DMS153 treated with DMSO at 0.1 percent for 48 hours (cell line): ENCODE measurements at regions not wholly inside any gene's neighbourhood (a gene's known extent, or its start where the extent isn't known, plus 50 kb on each side); places are given as distances from the start of the nearest gene placed in this dataset.

Experiments
- DNase-seq: peaks from one replicate; lab custom pipeline; 2025; ENCODE audit not compliant: unreplicated experiment; lab: John Stamatoyannopoulos, UW

DNA sequence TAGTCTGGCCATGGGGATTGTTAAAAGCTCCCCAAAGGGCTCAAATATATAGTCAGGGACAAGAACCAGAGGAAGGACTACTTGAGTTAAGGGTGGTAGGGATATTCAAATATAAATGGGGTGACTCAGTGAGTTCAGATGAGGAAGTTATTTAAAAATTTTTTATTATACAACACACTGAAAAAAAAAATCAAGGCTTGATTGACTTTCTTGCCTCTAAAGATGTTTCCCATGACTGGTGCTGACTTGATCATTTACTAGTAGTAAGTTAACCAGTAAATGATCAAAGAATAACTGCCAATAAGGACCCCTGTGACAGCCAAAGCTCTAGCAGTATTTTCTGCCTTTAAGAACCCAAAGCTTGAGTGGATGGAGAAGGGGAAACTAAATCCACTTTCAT is 357.6 kb upstream of the NR5A2 start:
- DNase-seq: no peak

DNA sequence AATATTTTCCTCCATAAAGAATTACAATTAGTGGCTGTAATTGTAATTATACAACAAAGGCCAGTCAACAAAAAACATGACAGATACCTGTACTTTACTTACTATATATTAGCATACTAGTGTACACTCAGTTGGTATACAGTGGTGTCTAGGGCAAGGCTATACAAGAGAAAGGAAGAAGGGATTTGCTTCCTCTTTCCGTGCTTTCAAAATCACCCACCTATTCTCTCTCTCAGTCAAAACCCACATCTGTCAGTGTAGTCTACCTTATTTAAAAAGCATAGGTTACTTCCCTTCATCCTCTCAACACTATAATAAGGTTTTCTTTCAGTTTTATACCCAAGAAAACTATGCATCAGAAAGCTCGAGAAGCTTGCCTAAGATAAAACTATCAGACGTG is 355.8 kb upstream of the NR5A2 start:
- DNase-seq: no peak

DNA sequence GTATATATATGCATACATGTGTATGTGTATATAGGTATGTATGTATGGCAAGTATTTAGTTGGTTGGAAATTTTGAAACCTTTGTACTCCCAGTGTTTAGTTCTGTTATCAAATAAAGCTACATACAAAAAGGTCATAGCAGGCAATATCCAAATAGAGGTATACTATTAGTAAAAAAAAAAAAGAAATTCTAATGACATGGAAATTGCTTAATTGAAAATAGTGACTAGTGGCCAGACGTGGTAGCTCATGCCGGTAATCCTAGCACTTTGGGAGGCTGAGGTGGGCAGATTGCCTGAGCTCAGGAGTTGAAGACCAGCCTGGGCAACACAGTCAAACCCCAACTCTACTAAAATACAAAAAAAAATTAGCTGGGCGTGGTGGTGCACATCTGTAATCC is 351.6 kb upstream of the NR5A2 start:
- DNase-seq: no peak

DNA sequence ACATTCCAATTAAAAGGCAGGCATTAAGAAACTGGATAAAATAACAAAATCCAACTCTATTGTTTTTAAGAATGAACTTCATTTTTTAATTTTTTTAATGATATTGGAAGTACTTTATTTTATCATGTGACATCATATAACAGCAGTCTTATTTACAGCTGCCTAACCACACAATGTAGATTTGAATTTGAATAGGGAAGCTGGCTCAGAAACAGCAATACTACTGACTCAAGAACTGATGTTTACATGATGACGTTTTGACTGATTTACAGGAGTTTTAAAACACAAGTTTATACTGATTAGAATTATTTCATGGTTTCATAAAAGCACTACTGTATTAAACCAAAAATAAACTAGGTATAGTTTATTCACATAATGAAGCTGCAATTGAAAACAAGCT is 348.7 kb upstream of the NR5A2 start:
- no peak for DNase-seq

DNA sequence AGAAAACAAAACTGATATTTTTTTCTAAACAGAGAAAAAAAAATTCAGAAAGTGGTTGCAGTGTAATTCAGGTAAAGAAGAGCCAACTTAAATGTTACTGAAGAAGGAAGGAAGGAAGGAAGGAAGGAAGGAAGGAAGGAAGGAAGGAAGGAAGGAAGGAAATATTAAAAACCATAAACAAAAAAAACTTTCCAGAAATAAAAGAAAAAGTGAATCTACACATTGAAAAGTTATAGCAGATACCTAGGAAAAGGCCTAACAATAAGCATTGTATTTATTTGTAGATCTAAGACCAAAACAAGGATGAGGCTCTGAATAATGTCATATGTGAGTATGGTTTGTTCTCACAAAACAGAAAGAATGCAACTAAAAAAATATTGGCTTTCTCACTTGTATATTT is 345.4 kb upstream of the NR5A2 start:
- DNase-seq: no peak

DNA sequence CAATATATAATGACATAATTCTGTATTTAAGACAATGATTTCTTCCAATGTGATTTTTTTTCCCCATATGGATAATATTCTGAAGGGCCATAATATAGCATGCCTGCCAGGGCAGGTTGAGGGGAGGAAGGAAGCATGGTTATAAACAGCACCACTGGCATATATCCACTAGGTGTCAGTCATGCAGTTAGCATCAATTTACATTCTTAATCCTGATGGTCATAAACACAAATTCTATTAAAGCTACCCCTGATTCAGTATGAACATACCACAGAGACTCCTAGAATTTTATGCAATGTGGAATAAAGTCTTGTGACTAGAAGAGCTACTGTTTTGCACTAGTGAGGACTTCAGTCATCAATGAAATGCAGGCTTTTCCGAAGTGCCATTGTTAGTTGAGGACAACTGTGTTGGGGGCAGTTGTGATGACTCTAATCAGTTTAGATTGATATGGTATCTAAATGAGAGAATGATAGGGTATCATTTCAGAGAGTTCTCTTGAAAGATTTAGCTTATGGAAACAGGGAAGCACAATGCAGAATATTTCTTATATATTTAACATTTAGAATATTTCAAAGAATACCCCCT is 342.7 kb upstream of the NR5A2 start:
- peak; percentile 83 for DNase-seq

DNA sequence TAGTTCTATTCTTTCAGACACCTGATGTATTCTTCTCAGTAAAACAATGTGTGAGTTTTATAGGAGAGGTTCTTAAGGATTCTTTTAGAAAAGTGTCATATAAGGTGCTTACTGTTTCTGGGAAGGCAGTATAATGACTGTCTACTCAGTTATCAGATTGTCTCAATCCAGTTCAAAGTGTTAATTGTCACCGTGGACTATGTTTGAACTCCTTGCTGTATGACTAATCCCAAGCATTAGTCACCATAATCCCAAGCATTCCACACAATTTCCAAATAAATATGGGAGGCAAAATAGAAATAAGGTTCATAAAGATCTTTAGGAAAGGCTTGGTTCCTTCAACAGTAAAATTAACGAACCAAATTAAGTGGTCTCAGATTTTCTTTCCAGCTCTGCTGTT is 342.1 kb upstream of the NR5A2 start:
- DNase-seq: no peak

DNA sequence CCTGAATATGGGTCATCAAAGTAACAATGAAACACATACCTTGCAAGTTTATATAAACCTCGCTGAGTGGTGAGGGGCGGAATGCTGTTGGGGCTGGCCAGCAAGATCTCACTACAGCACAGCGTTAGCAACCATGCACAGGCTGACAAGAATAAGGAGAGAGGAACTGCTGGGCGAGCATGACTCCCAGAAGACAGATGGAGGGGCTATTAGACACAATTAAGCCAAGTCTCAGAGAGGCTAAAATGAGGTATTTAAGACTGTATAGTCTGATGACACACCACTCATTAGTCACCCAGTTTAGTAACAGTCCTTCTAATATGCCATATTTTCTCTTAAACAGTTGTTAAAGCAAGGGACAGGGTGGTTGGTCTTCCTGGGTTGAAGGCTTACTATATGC is 340.2 kb upstream of the NR5A2 start:
- DNase-seq: no peak

DNA sequence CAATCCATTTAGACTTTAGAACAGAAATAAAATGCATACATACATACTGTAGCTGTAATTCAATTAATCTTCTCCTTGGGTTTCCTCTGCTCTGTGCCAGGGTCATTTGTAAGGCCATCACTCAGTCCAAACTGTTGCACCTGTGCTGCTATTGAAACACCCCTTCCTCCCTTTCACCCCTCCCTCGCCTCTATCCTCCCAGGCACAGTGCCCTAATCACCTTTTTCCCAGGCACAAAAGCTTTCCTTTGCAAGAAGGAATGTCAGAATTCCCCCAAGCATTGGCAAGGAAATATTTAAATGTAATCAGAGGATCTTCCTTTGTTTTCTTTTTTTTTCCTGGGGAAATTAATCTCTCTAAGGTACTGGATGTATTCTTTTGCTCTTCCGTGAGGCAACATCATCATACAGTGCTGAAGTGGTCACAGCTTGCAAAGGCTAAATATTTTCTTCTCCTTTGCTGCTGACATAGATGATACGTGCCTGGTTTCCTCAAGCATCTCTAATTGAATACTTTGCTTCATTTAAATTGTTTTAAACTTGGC is 339.3 kb upstream of the NR5A2 start:
- no peak for DNase-seq

DNA sequence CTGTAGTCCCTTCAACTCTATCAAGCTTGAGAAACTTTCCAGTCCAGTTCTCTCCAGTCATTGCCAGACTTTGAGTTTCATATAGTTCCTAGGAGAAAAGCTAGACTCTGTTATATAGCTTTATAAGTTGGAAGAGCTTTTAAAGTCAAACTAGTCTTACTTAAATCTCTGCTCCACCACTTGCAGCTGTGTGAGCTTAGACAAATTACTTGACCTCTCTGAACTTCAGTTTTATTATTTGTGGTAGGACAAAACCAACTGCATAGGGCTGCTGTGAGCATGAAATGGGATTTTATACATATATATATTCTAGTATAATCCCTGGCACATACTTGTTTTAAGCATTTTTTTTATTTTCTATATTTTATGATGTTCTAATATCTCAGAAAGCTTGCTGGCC is 338.7 kb upstream of the NR5A2 start:
- no peak for DNase-seq

DNA sequence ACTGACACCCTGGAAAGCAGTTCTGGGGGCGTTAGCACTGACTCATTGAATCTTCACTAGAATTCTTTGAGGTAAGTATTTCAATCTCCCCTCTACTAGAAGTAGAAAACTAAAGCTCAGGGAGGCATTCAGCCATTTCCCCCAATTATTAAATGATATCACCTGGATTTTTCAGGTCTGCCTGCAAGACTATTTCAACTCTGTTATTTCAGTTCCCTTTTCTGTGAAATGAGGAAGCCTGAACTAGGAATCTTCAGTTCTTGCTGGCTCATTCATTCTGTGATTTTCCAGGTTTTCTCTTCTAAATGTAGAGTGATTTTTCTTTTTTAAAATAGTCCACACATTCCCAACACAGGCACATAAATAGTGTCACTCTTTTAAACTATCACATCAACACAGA is 337.0 kb upstream of the NR5A2 start:
- DNase-seq: no peak

DNA sequence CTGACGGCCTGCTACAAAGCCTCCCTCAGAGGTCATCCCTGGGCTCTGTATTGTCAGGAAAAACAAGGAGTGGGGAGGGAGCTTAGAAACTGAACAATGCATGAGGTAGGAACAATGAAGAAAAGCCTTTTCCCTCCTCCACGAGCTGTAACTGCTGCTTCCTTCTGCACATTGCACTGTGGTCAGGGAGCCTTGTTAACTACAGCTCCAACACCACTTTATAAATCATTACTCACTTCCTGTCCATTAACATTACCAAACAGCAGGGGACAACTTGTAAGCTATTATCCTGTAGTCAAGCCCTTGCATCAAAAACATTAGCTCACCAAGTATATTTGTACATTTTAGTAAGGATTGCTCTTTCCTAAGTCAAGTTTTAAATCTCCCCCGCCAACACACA is 336.0 kb upstream of the NR5A2 start:
- peak; percentile 61 for DNase-seq

DNA sequence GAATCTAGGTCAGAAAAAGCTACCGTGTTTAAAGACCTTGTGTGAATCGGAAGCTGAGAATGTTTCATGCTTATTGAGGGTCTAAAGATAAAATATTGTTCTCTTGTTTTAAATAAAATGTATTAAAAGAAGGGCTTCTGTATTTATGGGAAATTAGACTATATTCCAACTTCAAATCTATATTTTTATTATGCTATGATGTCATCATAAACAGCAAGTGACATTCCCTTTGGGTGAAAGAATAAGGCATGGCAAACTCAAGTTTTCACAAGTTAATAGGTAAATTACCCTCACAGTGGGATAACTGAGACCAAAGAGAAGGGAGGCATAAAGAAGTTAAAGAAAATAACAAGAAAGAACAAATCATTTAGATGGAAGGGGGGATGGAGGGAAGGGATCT is 333.8 kb upstream of the NR5A2 start:
- no peak for DNase-seq

DNA sequence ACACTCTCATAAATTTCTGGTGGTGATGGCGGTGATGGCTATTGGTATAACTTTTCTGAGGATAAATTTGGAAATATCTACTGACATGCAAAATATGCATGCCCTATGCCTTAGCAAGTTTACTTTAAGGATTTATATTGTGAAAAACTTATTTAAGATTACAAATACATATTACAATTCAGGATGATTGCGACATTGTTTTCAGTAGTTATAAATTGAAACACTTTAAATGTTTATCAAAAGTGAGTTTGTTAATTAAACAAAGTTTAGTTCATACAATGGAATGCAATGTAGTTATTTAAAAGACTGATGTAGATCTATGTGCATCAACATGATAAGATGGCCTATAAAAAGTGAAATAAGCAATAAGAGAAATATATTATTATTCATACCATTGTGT is 331.3 kb upstream of the NR5A2 start:
- DNase-seq: no peak

DNA sequence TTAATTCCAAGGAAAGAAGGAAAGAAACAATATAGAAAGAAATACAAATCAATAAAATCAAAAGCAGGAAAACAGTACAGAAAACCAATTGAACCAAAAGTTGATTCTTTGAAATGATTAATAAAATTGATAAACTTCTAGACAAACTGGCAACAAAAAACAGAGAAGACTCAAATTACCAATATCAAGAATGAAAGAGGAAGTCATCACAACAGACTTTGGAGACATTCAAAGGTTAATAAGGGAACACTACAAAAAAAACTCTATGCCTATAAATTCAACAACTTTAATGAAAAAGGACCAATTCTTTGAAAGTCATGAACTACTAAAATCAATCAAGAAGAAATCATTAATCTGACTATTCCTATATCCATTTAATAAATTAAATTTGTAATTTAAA is 329.3 kb upstream of the NR5A2 start:
- DNase-seq: no peak

DNA sequence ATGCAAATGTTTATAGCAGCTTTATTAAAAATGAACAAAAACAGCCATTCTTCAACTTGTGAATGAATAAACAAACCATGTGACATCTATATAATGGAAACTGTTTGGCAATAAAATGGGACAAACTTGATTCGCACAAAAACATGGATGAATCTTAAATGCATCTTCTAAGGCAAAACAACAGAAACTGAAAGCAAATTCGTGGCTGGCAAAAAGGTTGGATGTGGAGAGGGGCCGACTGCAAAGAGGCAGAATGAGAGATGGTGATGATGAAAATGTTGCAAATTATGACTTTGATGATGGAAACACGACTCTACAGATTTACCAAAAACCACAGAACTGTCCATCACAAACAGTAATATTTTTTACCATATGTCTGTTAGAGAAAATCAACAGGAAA is 327.0 kb upstream of the NR5A2 start:
- DNase-seq: no peak

DNA sequence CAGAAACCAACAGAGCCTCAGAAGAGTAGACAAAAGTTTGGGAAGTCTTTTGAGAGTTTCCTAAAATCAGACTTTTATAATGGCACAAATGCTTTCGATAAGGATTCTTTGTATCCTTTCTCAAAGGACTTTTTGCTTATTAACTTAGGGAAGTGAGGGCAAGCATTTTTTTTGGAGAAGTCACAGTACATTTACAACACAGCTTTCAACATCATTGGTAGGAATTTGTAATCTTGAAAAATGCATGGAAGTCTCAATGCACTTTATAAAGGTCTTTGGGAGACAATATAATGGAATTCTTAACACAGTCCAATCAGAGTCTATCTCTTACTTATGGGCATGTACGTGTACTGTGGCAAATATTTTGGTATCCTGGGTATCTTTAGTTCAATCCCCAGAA is 325.8 kb upstream of the NR5A2 start:
- no peak for DNase-seq

DNA sequence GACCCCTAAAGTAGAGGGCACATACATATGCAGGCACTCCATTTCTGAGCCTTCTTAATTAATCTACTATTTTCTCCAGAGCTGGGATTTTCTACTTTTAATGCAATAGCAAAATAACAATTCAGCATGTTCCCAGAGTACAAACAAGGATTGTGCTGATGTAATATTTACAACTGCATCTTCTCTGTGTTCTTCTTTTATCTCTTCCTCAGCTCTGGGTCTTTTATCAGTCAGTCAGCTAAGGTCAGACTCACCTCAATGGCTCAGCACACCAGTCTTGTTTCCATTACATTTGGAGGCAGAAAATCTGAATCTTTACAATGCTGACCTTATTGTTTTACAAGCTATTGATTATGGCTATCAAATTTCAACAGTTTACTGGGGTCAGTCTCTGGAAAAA is 323.3 kb upstream of the NR5A2 start:
- no peak for DNase-seq

DNA sequence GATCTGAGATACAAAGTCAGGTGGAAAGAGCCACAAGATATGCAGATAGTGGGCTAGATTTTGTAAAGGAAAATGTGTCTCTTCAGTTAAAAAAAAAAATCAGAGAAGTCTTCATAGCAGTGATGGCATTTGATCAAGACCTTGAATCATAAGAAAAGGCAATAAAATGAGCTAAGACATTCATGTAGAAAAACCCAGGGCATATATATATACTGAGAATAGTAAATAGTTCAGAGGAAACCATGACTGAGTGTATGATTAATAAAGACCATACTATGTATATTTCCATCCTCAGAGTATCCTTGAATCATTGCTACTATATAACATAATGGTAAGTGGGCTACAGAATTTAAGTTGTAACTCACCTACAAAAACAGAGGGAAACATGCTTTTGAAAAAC is 321.7 kb upstream of the NR5A2 start:
- DNase-seq: no peak

DNA sequence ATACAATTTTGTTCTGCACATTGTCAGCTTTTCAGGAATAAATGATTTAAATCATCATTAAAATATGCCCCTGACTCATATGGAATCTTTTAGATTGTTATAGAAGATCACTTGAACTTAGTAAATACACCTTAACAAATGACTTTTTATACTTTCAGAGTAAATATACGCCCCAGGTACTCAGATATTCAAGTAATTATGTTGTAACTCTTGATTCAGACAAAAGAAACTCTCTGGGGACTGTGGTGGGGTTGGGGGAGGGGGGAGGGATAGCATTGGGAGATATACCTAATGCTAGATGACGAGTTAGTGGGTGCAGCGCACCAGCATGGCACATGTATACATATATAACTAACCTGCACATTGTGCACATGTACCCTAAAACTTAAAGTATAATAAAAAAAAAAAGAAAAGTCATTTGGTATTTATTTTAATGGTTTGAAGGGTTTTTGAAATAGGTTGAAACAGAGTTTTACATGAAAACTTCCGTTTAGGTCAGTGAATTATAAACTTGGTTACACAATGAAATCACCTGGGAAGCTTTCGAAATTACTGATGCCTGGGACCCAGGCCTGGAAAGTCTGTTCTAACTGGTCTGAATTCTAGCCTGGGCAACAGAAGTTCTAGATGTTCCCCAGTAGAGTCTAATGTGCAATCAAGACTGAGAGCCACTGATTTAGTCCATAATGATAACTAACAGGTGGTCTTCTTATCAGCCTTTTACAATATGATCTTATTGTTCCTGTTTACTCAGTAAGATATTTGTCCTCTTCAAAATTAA is 320.5 kb upstream of the NR5A2 start:
- DNase-seq: no peak

DNA sequence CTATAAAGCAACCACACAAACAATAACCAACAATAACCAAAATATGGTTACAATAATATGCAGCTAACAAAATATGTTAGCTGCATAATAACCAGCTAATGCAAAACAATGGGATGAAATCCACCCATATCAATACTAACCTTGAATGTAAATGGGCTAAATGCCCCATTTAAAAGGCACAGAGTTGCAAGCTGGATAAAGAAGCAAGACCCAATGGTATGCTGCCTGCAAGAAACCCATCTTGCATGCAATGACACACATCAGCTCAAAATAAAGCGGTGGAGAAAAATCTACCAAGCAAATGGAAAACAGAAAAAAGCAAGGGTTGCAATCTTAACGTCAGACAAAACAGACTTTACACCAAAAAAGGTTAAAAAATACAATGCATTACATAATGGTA is 316.5 kb upstream of the NR5A2 start:
- no peak for DNase-seq

DNA sequence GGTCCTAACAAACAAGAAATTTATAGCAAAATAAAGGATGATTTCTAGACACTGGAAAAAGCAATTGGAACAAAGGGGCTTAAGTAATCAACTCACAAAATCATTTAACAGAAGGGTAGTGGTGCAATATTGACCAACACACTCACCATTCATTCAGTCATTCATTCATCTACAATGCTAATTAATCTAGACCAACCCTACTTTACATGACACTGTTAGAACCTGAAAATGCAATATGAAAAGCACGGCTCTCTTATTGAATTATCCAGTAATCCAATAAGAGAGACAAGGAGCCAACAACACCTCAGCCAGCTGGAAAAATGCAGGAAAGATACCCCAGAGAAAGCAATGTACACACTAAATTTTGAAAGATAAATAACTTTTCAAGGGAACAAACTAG is 310.8 kb upstream of the NR5A2 start:
- DNase-seq: no peak
